ENCODE measurements at regions not wholly inside any gene's neighbourhood (a gene's known extent, or its start where the extent isn't known, plus 50 kb on each side); places are given as distances from the start of the nearest gene placed in this dataset.

DNA sequence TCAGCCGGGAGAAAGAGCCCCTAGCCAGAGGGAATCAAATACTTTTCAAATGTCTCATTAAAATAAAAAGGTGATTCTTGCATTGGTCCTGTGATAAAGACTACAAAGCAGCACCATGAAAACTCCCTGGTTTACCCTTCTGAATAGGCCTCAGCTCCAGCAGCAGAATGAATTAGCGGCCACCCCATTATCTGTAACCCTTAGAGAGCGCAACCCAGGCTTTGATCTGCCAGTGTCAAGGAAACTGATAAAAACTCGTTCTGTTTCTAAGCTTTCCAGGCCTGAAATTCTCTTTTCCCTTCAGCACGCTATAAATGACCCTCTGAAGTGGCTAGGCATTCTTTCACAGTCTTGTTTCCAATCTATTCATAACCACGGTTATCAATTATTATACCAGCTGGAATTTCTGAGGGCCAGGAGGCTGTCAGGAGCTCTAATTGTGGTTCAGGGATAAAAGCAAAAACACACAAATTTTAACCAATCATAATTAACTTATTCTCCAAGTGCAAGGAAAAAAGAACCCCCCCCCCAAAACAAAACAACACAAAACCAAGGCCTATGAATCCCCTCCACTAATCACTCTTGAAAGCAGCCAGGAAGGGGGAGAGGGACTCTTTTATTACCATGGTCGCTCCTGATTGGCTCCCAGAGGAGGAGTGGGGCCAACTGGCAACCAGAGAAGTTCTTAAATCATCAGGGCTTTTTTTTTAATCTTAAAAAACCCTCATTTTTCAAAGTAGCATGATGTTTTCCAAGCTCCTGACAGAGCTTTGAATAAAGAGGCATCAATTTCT is 258.9 kb downstream of the CYRIA start:
- H3K14ac ChIP-seq (ENCODE audit: insufficient read depth, low read length): no peak overlapping the region

More for the DNA sequence above, 258.9 kb downstream of the CYRIA start:
- Histone ChIP-seq H3T11ph (ENCODE audit: low read length) (no peak overlapping the region), H2AK5ac (ENCODE audit: insufficient read length, low read length) (no peak overlapping the region), H2BK5ac (ENCODE audit: insufficient read length, low read length) (no peak overlapping the region), H2BK15ac (ENCODE audit: low read depth, low read length) (no peak overlapping the region), H2BK120ac (ENCODE audit: low read depth, low read length, poor library complexity, severe bottlenecking) (no peak overlapping the region), H4K8ac (replicated peaks; ENCODE audit: insufficient read length, low read depth, low read length) (no peak overlapping the region), H2BK12ac (ENCODE audit: insufficient read length, low read depth, low read length) (no peak overlapping the region), H4K5ac (ENCODE audit: insufficient read length, low read depth, low read length) (no peak overlapping the region), H2AFZ (ENCODE audit: low read length) (no peak overlapping the region), H3K27me3 (ENCODE audit: insufficient read depth, low read length) (no peaks in the 10 kb centered on the region), H3K9me3 (ENCODE audit: control insufficient read depth, low read depth, low read length) (no peaks in the 10 kb centered on the region), H3K18ac (ENCODE audit: insufficient read length, low read depth, low read length) (no peak overlapping the region), H3K23ac (ENCODE audit: insufficient read length, low read depth, low read length) (no peak overlapping the region), H4K20me1 (ENCODE audit: control insufficient read depth, insufficient read depth, insufficient read length) (no peaks in the 10 kb centered on the region), H3K4ac (ENCODE audit: low read depth, low read length) (no peak overlapping the region), H3K23me2 (ENCODE audit: insufficient read length, low read depth, low read length, poor library complexity, severe bottlenecking) (no peaks in the 10 kb centered on the region), H3K56ac (ENCODE audit: insufficient read length, low read depth, low read length) (no peak overlapping the region), H3K27ac (ENCODE audit: insufficient read length, low read depth, low read length) (no peak overlapping the region), H3K79me1 (ENCODE audit: insufficient read depth, low read depth, low read length, poor library complexity, severe bottlenecking) (no peaks in the 10 kb centered on the region), H3K4me1 (ENCODE audit: insufficient read depth, low read length) (no peaks in the 10 kb centered on the region), H2BK20ac (ENCODE audit: low read depth, low read length, poor library complexity, severe bottlenecking) (no peak overlapping the region), H3K4me2 (ENCODE audit: insufficient read depth, insufficient read length, low read length) (no peak overlapping the region), H3K79me2 (ENCODE audit: insufficient read depth, low read length) (no peaks in the 10 kb centered on the region), H4K91ac (ENCODE audit: insufficient read length, low read depth, low read length) (no peak overlapping the region), H3K9ac (ENCODE audit: extremely low read depth, insufficient read length, low read length) (no peak overlapping the region)
- TF ChIP-seq, protein P1, sequence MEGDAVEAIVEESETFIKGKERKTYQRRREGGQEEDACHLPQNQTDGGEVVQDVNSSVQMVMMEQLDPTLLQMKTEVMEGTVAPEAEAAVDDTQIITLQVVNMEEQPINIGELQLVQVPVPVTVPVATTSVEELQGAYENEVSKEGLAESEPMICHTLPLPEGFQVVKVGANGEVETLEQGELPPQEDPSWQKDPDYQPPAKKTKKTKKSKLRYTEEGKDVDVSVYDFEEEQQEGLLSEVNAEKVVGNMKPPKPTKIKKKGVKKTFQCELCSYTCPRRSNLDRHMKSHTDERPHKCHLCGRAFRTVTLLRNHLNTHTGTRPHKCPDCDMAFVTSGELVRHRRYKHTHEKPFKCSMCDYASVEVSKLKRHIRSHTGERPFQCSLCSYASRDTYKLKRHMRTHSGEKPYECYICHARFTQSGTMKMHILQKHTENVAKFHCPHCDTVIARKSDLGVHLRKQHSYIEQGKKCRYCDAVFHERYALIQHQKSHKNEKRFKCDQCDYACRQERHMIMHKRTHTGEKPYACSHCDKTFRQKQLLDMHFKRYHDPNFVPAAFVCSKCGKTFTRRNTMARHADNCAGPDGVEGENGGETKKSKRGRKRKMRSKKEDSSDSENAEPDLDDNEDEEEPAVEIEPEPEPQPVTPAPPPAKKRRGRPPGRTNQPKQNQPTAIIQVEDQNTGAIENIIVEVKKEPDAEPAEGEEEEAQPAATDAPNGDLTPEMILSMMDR (conservative IDR thresholded peaks at IDR 0.05): no peak
- no peaks in the 10 kb centered on the region for H3K9me3 Mint-ChIP-seq
- WGBS (ENCODE audit: extremely low coverage, insufficient read length, low lambda C conversion rate): no CpG with 5 or more reads among the region's 7 CpGs
- no peak overlapping the region for H3K4me3 Mint-ChIP-seq
- no peaks in the 10 kb centered on the region for H3K36me3 Mint-ChIP-seq (ENCODE audit: insufficient read depth in 1 of 3, low read depth in 3 of 3)
- DNase-seq: no peak
- H3K27ac Mint-ChIP-seq: no peak overlapping the region
- H3K27me3 Mint-ChIP-seq (ENCODE audit: low read depth): no peaks in the 10 kb centered on the region; the same call in 1 of the 2 replicates
- peaks cover 0 to 5% of the 10 kb centered on the region in 2 experiments; a peak in 1 of 4 replicates for H3K4me1 Mint-ChIP-seq

Data from H9 (cell line).